NOMO-1 treated with DMSO at 0.1 percent for 48 hours (cell line): ENCODE measurements at regions not wholly inside any gene's neighbourhood (a gene's known extent, or its start where the extent isn't known, plus 50 kb on each side); places are given as distances from the start of the nearest gene placed in this dataset.

Experiments used
- DNase-seq: peaks from one replicate; lab custom pipeline; 2025; ENCODE audit not compliant: unreplicated experiment; lab: John Stamatoyannopoulos, UW

DNA sequence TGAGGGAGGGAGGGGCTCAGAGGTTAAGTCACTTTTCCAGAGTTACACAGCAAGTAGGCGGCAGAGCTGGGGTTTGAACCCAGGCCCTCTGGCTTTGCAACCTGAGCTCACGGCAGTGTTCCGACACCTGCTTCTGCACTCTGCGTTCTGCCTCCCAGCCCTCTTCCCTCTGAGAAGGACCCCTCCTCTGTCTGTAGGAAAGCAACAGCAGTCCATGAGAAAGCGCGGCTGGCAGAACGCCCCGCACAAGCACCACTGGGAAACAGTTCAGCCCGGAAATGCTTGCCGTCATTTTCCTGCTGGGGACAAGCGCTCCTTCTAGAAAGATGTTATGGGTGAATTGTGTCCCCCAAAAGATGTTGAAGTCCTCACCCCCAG lies 241.1 kb downstream of the NPHP4 start:
- no peak for DNase-seq

DNA sequence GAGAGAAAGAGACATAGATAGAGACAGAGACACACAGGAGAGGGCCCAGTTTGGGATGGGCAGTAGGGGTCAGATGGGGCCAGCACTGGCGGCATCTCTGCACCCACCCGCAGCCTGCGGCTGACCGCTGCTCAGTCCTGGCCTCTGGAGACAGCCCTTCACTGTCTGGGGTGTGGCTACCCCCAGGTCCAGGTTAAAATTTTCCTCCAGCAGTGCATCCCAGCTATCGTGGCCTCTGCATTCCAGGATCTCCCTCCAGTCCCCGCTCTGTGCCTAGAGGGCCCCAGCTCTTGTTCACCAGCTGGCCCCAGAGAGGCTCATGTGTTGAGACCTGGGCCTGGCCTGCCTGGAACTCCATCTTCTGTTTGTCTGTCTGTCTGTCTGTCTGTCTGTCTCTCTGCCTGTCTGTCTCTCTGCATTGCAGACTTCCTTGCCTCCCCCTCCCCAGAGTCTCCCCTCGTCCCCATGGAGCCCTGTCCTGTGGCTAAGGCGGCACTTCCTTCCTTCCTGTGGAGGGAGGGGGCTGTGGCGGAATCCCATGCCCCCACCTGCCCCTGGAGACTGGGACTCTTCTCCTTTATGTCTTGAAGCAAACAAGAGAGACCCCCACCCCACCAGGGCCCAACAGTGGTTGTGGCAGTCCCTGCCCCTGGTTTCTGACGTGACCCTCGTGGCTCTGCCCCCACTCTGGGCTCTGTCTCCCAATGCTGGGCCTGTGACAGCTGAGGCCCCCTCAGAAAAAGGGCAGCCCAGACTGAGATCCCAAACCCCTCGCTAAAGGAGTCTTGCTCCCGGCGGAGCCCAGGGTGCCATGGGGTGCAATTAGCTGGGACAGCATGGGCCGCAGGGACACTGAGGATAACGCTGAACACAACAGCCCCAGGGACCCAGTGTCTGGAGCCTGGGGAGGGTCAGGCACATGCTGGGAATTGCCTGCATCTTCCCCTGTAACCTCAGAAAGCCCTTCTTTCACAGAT lies 241.8 kb downstream of the NPHP4 start:
- DNase-seq = no peak

DNA sequence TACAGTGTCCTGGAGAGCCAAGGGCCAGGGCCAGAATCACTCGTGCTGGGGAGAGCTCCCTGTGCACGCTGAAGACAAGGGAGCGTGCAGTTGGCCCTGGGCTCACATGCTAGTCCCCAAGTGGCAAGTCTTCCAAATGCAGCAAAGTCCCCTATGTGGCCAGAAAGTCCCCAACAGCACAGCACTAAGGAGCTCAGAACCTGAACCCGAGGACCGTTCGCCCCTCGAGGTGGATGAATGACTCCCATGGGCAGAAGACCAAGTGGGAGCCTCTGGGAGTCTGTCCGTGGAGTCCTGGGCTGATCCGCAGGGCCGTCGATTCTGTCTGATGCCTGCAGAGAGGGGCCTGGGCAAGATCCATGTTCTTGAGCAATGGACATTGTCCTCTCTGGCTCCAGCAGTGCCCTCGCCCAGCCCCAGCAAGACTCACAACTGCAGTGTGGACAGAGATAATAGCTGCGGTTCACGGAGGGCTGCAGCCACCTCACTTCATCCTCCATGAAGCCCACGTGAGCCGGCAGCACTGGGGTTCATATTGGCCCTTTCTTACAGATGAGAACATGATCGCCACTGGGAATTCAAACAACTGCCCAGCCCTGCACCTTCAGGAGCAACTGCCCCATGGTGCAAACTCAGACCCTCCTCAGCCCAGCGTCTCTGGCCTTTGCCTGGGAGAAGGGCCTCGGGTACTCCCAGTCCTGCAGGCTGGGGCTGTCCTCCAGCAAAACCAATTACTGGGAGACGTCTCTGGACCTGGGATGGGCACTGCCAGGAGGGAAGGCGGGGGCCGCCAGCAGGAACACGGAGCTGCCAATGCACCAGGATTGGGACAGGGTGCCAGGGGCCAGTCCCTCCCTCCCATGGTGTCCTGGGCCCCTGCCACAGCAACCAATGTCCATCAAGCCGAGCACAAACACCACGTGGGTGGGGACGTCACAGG lies 243.7 kb downstream of the NPHP4 start:
- DNase-seq = no peak

DNA sequence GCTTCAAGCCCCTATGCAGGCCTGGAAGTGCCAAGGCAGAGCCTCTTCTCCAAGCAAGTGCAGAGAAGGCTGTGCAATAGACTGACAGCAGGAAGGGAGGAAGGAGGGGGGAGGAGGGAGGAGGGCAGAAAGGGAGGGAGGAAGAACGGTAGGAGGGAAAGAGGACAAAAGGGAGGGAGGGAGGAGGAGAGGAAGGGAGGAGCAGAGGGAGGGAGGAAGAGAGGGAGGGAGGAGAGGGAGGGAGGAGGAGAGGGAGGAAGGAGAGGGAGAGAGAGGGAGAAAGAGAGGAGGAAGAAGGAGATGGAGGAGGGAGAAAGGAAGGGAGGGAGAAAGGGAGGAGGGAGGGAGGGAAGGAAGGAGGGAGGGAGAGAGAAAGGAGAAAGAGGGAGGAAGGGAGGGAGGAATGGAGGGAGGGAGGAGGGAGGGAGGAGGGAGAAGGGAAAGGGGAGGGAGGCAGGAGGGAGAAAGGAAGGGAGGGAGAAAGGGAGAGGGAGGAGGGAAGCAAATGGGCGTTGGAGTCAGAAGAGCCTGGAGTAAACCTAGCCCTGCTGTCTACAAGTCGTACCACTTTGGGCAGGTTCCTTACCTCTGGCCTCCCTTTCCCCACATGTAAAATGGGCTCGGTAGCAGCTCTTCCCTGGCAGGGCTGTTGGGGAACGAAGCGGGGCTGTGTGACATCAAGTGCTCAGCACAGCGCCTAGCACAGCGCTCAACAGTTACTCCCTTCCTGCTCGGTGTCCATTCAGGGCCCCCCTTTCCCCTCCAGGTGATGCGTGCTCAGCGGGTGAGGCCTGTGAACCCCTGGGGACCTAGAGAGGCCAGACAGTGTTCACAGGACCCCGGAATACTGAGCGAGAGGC lies 244.6 kb downstream of the NPHP4 start:
- no peak for DNase-seq

DNA sequence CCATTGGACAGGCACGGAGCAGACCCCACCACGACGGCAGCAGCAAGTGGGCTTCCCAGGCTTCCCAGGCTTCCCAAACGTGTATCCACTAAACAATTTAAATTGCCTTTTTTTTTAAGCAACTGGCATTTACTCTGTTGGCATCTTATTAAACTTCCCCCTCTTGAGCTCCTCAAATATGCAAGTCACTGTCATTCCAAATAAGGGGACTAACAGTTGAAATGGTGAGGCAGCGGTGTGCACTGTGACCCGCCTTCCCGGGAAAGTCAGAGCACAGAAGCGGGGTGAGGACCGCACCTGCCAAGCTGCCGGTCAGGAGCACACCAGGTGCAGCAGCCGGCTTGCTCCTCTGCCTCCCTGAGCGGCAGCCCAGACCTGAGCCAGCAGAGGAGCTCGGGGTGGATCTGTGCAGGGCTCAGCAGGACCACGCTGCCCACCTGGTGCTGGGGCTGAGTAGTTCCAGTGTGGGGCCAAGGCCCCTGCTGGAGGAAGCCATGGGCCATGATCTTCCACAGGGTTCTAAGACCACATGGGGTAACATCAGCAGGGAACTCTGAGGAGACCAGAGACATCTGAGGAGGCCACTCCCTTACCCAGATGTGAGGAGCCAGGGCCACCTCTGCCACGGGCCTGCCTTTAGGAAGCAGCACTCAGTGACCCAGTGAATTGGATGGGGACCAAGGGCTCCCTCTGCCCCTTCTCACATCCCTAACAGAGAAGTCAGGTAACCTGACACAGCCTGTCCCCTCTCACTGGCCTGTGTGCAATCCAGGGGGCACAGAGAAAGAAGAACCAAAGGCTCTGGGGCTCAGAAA lies 245.4 kb downstream of the NPHP4 start:
- DNase-seq = no peak

DNA sequence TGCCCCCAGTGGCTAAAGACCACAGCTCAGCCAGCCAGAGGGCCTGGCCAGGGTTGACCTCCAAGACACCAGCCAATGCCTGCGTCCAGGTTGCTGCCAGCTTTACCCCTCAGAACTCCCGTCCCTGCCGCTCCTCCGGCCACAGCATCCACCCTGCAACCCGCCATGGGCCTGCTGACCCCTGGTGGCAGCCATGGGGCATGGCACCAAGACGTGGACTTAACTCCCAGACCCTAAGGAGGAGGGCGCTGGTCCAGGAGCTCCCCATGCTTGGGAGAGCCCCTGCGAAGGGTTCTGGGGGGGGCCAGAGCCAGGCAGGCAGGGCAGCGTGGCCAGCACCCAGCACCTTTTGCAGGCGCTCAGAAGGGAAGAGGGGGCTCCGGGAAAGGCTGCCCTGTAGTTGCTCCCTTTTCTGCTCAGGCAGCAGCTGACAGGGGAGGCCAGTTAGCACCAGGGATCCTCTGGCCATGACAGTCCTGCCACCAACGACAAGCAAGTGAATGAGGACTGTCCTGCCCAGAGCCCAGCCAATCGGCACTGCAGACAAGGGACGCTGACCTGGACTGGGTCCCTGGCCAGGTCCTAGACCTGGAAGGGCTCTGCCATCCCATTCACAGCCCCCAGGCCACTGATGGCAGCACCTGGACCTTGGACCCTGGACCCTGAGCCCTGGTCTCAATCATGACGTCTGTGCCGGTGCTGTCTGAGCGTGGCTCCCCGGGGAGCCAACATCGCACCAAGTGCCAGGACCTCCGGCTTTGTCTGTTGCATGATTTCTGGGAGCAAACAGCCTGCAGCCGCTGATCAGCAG lies 246.2 kb downstream of the NPHP4 start:
- peak; percentile 40 for DNase-seq

DNA sequence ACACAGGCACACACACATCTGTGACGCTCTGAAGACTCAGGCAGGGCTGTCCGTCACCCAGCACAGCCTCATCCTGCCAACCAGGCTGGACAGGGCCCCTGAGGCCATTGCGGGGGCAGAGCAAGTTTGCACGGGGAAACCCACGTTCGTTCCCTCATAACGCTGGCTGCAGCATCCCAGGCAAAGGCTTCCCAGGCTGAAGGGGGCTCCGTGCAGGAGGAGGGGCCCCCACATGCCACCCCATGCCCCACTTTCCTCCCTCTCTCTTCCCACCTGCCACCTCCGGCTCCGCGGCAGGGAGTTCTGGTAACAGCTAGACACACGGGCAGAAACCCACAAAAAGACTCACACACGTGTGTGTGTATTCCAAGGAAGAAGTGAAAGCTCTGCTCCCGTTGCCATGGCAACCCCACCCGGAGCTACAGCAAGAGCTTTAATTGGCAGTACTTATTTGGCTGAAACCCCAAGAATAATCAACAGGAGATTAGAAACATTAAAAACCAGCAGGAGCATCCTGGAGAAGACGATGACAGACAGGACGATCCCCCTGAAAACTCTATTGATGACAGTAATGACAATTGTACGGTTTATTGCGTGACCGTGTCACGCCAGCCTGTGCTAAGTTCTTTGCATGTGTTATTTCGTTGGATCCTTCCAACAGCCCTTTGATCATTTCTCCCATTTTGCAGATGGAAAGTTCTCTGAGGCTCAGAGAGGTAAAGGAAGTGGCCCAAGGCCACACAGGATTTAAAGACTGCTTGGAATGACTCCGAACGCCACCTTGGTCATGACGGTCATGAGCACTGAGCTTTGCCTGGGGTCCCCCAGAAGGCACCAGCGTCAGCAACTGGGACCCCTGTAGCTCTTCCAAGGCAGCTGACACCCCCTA lies 247.1 kb downstream of the NPHP4 start:
- DNase-seq = no peak

DNA sequence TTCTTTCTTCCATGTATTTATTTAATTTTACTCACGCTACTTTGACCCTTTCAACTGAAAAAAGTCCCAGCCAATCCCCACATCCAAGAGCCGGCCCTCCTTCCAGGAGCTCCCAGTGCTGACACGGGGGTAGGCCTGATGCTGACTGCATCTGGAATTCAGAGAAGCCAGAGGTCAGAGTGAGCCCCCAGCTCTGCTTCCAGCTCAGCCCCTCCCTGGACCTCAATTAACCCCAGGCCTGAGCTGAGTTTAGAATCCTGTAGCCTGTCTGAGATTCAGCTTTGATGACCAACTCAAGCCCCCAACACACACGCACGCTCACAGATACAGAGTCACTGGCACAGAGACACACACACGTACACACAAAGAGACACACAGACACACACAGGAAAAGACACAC lies 247.9 kb downstream of the NPHP4 start:
- DNase-seq = no peak

DNA sequence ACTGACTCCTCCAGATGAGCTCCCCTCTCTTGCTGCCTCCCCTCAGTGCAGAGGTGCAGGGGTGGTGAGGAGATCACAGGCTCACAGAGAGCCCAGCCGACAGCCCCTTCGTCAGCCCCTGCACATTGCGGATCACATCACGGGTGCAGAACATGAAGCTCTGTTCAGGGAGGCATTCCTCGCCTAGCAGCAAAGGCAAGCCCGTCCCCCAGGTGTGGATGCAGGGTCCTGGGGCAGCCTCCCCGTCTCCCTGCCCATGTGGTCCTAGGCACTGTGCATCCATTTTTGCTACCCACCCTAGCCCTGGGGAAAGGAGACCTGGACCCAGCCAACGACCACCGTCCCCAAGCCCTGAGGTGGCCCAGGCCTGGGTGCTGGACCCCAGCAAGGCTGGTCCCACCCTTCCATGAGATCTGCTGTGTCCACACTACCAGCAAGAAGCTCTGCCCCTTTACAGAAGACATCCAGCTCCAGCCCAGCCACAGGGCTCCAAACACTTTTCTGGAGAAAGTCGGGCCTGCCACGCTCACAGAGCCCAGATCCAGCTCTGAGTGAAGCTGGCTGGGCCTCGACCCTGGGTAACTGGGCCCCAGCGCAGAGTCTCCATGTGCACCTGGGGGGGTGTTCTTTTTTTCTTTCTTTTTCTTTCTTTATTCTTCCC lies 248.7 kb downstream of the NPHP4 start:
- DNase-seq = no peak

DNA sequence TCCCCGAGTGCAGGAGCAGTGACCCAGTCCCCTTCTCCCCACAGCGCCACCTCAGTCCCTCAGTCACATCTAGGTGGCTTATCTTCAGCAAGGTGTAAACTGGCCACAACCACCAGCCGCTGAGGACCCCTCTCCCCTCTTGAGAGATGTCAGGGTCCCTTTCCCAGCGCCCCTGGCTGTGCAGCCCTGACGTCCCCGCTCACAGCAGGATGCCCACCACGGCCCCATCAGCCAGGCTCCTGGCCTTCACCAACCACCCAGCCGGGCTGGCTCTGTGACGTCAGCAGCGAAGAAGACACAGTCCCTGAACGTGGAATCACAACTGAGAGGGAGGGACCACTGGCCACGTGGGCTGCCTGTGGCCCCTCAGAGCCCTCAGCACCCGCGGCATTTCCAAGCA lies 249.4 kb downstream of the NPHP4 start:
- no peak for DNase-seq

DNA sequence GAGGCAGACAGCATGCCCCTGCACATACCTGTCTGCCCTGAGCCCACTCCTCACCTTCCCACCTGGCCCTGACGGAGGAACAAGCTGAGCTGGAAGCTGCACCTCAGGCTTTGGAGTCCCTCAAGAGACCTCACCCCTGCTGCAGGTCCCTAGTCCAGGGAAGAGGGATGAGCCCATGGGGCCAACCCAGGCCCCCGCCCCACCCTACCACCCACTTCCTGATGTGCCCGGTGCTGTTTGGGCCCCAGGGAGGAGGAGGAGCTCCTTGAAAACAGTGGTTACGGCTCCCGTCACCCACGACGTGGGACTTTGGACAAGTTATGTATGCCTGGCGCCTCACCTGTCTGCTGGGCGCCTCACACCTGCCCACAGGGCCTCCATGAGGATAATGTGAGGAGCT lies 250.2 kb downstream of the NPHP4 start:
- no peak for DNase-seq

DNA sequence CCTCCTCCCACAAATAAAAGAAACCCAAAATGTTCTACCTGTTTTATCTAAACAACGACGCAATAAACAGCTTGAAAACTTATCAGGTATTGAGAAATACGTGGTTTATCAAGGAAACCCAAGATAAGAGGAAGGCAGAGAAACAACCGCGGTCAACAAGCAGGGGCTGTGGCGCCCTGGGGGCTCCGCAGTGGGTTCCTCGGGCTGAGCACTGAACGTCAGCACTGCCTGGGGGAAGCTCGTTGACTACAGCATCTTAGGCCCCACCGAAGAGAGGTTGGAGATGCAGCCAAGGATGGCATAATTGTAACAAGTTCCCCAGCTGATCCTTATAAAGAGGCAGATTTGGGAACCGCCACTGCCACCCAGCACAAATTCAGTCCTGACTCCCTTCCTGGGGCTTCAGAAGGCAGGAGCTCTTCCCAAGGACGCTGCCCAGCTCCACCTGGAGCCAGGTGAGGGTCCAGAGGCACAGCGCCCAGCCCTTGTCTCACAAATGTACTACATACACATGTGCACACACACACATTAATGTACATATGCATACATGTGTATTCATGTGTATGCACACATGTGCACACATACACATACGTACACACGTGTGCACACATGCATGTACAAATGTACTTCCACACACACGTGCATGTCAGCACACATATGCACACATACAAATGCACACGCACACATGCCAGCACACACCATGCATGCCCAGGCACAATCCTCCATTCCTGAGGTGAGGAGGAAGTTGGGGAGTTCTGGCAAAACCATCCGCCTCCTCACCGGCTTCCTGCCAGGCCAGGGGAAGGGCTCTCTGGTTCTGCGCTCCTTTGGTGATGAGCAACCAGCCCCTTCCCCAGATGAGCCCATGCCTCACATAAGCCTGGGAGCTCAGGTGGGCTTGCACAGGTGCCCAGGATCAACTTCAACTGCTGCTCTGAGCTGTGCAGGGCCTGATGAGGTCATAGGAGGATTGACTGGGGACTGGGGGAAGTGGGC lies 251.1 kb downstream of the NPHP4 start:
- DNase-seq = no peak

DNA sequence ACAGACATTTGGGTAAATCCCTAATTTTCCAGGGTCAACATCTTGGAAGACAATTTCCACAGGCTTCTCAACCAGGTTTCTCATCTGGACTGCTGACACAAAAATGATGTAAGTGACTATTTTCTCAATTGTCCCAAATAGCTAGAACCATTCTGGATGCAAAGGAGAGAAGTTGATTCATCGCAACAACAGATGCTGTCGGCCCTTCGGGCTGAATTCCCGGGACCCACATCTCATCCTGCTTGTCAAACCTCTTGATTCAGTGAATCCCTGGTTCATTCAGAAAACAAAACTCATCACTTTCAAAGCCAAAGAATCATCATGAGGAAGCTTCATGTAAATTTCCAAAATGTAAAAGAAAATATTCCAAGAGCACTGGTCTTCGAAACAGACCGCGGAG lies 251.8 kb downstream of the NPHP4 start:
- DNase-seq = no peak

DNA sequence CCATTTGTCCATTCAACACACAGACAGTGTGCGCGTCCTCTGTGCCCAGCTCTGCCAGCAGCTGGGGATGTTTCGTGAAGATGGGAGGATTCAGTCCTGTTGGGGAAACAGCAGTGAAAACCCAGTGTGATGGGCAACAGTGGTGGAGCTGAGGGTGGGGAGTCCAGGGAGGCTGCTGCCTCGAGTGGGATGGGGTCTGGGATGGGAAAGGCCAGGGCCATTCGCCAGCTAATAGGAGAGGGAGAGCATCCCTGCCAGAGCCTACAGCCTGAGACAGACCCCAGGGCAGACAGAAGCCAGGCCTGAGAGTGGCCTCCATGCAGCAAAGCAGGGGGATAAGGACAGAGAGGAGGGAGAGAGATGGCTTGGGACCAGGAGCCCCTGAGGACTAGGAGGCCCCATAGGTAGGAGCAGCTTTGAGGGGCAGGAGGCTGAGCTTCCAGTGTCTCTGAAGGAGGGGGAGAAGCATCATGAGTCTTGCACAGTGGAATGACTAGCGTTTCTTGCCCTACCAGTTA lies 252.6 kb downstream of the NPHP4 start:
- DNase-seq = no peak

DNA sequence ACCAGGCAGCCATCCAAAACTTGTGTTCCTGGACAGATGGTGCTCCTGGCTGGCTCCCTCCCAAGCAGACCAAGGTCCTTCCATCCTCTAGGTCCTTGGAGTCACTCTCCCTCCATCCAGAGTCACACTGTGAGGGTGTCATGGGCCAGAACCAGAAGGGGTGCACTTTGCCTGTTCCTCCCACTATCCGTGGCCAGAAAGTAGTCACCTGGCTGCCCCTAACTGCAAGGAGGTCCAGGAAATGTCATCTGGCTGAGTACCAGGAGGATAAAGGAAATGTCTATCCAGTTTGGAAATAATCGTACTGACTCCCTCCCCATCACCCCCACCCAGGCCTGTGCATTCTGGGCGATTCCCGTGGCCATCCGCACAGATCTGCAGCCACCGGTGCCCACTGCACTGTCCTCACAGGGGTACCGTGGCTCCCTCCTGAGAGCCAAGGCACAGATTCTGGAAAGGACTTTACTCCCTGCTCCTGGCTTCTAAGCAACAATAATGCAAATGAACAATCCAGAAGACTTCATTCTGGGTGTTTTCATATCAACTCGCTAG lies 253.2 kb downstream of the NPHP4 start:
- DNase-seq = no peak

DNA sequence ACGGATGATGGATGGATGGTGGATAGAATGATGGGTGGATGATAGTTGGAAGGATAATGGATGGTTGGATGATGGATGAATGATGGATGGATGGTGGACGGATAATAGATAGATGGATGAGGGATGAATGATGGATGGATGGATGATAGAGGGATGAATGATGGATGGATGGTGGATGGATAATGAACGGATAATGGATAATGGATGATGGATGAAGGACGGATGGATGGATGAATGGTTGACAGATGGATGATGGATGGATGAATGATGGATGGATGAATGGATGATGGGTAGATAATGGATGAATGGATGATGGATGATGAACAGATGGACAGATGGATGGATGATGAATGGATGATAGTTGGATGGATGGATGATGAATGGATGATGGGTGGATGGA lies 255.1 kb downstream of the NPHP4 start:
- DNase-seq = no peak
